ENCODE measurements at regions not wholly inside any gene's neighbourhood (a gene's known extent, or its start where the extent isn't known, plus 50 kb on each side); places are given as distances from the start of the nearest gene placed in this dataset.

GRCh38 chr12:18863769-18864500, 126.0 kb downstream of the CAPZA3 start:
- TF ChIP-seq EZH2 (IDR thresholded peaks at IDR 0.05; ENCODE audit: insufficient read depth, low read length) = no peak
- TF ChIP-seq CTCF (IDR thresholded peaks at IDR 0.05; ENCODE audit: insufficient read depth, low read depth, low read length) = no peak

Data from astrocyte (in vitro differentiated cells and primary cell).